ENCODE measurements at regions not wholly inside any gene's neighbourhood (a gene's known extent, or its start where the extent isn't known, plus 50 kb on each side); places are given as distances from the start of the nearest gene placed in this dataset.
"Not testable (repeated sequence)": the region's sequence is repeated elsewhere in the genome, so short reads cannot be mapped to it uniquely, and the experiment has no call there.

- intact Hi-C loops (cut with DNase I; ENCODE audit: low total_unique reads) = no loop called here
- H3K27ac ChIP-seq = no peak overlapping the region
- H3K4me3 ChIP-seq = no peak overlapping the region
- 84 to 96% methylated on average over 6 of the region's 6 CpGs for WGBS, 2 donors
- no peaks in the 10 kb centered on the region for H3K27me3 ChIP-seq
- H3K36me3 ChIP-seq (ENCODE audit: low read depth, missing control alignments) = no peaks in the 10 kb centered on the region
- DNase-seq = no peak
- TF ChIP-seq POLR2A (IDR thresholded peaks at IDR 0.05) (no peak), CTCF (IDR thresholded peaks at IDR 0.05) (no peak)
- no peaks in the 10 kb centered on the region for H3K9me3 ChIP-seq
- peaks cover 3% of the 10 kb centered on the region for H3K4me1 ChIP-seq
Observed at GRCh38 chr14:89470401-89470800, 53.4 kb upstream of the FOXN3 start.

DNA sequence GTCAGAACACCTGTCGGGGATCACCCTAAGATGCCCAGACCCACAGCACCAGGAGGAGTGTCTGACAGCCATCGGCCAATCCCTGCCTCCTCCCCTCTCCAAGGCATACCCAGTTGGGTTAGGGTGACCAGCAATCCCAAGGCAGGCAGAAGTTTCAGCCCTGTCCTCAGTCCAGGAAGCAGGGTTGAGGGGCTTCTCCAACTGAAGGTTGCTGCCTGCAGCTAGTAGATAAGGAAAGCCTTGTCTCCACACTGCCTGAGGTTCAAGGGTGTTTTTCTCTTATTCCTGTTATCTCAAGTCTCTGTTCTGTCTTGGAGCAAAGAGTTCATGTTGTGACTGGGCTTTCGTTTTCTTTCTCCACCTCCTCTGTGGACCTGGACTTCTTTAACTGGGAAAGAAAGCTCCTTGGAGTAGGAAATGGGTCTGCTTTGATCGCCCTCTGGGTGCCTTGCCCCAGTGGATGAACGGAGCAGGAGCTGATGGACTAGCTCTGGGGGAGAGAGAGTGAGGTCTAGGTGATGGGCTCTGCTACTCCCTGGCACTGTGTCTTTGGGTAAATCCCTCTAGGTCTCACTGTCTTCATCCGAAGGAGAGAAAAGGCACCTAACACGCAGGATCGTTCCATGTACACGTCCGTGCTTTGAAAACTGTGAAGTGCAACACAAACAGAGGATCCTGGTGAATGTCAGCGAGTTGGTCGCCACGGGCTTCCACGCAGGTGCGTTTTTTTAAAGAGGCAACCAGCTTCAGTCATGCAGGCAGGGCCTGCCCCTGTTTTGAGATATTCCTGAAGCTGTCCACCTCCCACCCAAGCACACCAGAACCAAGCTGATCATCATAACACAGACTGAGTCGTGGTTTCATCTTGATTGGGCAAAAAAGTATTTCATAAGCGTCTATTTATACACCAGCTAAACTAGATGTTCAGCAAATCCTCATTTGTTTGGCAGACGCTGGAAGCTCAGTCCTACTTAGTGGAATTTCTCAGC lies 52.5 kb upstream of the FOXN3 start:
- intact Hi-C loops (cut with DNase I; ENCODE audit: low total_unique reads) = no loop called here
- Histone ChIP-seq H3K4me1 (peaks cover 3% of the 10 kb centered on the region), H3K4me3 (no peak overlapping the region), H3K27ac (no peak overlapping the region), H3K27me3 (no peaks in the 10 kb centered on the region), H3K9me3 (no peaks in the 10 kb centered on the region), H3K36me3 (ENCODE audit: low read depth, missing control alignments) (no peaks in the 10 kb centered on the region)
- TF ChIP-seq CTCF (IDR thresholded peaks at IDR 0.05) (no peak), POLR2A (IDR thresholded peaks at IDR 0.05) (no peak)
- WGBS, 2 donors = 74 to 79% methylated on average over 16 to 18 of the region's 18 CpGs
- DNase-seq = no peak

DNA sequence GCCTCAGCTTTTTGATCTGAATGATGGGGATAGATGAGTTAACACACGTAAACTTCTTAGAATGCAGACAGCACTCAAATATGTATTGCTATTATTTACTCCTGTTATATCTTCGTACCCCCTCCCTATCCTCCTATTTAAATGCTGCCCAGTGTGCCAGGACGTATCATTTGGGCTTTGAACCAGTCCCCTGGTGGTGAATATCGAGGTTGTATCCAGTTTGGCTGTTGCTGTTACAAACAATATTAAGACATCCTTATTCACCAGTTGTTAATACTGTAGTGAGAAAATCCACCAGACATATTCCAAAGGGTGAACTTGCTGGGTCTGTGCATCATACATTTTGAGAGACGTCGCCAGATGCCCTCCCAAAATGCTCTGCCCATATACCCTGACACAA lies 51.5 kb upstream of the FOXN3 start:
- DNase-seq = no peak
- Histone ChIP-seq H3K9me3 (no peaks in the 10 kb centered on the region), H3K27ac (no peak overlapping the region), H3K4me3 (no peak overlapping the region), H3K4me1 (peaks cover 3% of the 10 kb centered on the region), H3K36me3 (ENCODE audit: low read depth, missing control alignments) (no peaks in the 10 kb centered on the region), H3K27me3 (no peaks in the 10 kb centered on the region)
- WGBS, 2 donors = 97 to 98% methylated on average over 6 of the region's 6 CpGs
- TF ChIP-seq POLR2A (IDR thresholded peaks at IDR 0.05) = no peak
- no peak for TF ChIP-seq CTCF (IDR thresholded peaks at IDR 0.05)
- intact Hi-C loops (cut with DNase I; ENCODE audit: low total_unique reads) = no loop called here

- H3K36me3 ChIP-seq (ENCODE audit: low read depth, missing control alignments); H3K4me1 ChIP-seq; H3K27ac ChIP-seq; H3K4me3 ChIP-seq; intact Hi-C loops (cut with DNase I; ENCODE audit: low total_unique reads); H3K9me3 ChIP-seq; H3K27me3 ChIP-seq; DNase-seq: not testable (repeated sequence)
- whole genome bisulfite sequencing, 2 donors = 91 to 94% methylated on average over 6 of the region's 6 CpGs
Observed at GRCh38 chr14:89468030-89468429, 51.0 kb upstream of the FOXN3 start.

DNA sequence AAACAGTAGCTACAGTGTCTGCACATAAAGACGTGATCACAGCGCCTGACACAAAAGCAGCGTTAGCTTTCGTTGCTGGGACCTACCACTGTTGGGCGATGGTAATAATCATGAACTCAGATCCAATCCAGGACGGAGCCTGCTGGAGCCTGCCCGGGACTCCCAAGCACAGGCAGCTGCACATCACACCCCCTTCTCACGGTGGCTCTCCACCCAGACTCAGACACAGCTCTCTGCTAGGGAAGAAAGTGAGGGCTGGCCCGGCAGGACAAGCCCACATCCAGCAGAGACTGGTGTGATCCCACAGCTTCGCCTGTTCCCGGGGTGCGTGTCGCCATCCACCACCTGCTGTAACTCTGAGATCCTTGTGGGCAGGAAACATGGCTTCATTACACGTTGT lies 49.9 kb upstream of the FOXN3 start:
- Histone ChIP-seq H3K4me3 (no peak overlapping the region), H3K36me3 (ENCODE audit: low read depth, missing control alignments) (no peaks in the 10 kb centered on the region), H3K4me1 (peaks cover 3% of the 10 kb centered on the region), H3K27me3 (no peaks in the 10 kb centered on the region), H3K27ac (no peak overlapping the region), H3K9me3 (no peaks in the 10 kb centered on the region)
- DNase-seq = no peak
- 77 to 86% methylated on average over 12 to 14 of the region's 14 CpGs for WGBS, 2 donors
- TF ChIP-seq POLR2A (IDR thresholded peaks at IDR 0.05) (no peak), CTCF (IDR thresholded peaks at IDR 0.05) (no peak)
- intact Hi-C loops (cut with DNase I; ENCODE audit: low total_unique reads) = no loop called here

Small RNA genes in the stretch of these regions (small RNA-seq; reads per million reads assigned to genes)
- gene RF00019 (0 reads per million in 2 donors), gene RN7SKP107 (0 reads per million in 2 donors)
